K562 (cell line): ENCODE measurements at regions not wholly inside any gene's neighbourhood (a gene's known extent, or its start where the extent isn't known, plus 50 kb on each side); places are given as distances from the start of the nearest gene placed in this dataset.

Source experiments
- ATAC-seq: fragments of 200-7000 bp; cut with Tn5 transposase; 3 replicates; pipeline ENCODE4 v1.9.1; 2020; ENCODE audit warnings: moderate library complexity
- BruUV-seq: library from RNA; stranded (reverse); fragments of 400-500 nt; replicated peaks from 2 replicates; lab custom pipeline; 2021; lab: Mats Ljungman, UMichigan
- CTCF ChIA-PET: fragments of 300-600 bp; formaldehyde crosslinking; extraction: SDS; loops from one replicate; lab custom pipeline; 2021; ENCODE audit warnings: low intra/inter-chr PET ratio; lab: Yijun Ruan, JAX
- POLR2A ChIA-PET: fragments of 300-600, 350-650 bp; sonication (Branson Sonifier 250); formaldehyde crosslinking; extraction: SDS; loops from one replicate; lab custom pipeline; 2021; ENCODE audit warnings: antibody characterized with exemption, inconsistent platforms; lab: Yijun Ruan, JAX
- DNase-seq, 4 experiments: peaks; one replicate each; pipeline versions ENCODE4 v3.0.0 to v3.0.0-alpha.2; 2011 to 2018; ENCODE audit warnings: low spot score in 3 of 4, mixed read lengths in 3 of 4; ENCODE audit errors: extremely low read depth in 1 of 4
- FAIRE-seq: peaks from 2 replicates; lab custom pipeline; 2011; peaks lifted over from hg19 to GRCh38; lab: Jason Lieb, UNC
- H2AFZ ChIP-seq: 2 replicates; pipeline ENCODE4 v1.6.0; 2011; ENCODE audit warnings: low read depth, low read length, control low read depth, inconsistent platforms
- H3K27ac ChIP-seq: fragments of 200-600 bp; 3 replicates; pipeline ENCODE4 v1.8.0; 2011; ENCODE audit warnings: low read depth, mild to moderate bottlenecking, control low read depth, inconsistent platforms, low read length, moderate library complexity, mixed read lengths; ENCODE audit errors: extremely low read depth
- H3K27me3 ChIP-seq, 2 experiments: fragments of 300-600 bp in 1 of 2; 2 replicates in 1 of 2; 3 replicates in 1 of 2; pipeline versions ENCODE4 v1.6.0 to v1.8.0; 2011; ENCODE audit warnings: inconsistent platforms in 2 of 2, low read length in 2 of 2, mild to moderate bottlenecking in 1 of 2, mixed read lengths in 1 of 2, moderate library complexity in 1 of 2; ENCODE audit not compliant: control insufficient read depth in 2 of 2, insufficient read depth in 2 of 2
- H3K36me3 ChIP-seq: fragments of 300-600 bp; 3 replicates; pipeline ENCODE4 v1.8.0; 2011; ENCODE audit warnings: mild to moderate bottlenecking, low read length, inconsistent platforms; ENCODE audit not compliant: control insufficient read depth, insufficient read depth
- H3K4me1 ChIP-seq, 2 experiments: fragments of 200-600 bp in 1 of 2; replicated peaks in 1 of 2; 2 replicates in 1 of 2; 3 replicates in 1 of 2; pipeline versions ENCODE4 v1.5.1 to v1.8.0; 2011; ENCODE audit warnings: inconsistent platforms in 2 of 2, low read length in 2 of 2, mild to moderate bottlenecking in 1 of 2, mixed read lengths in 1 of 2, moderate library complexity in 1 of 2; ENCODE audit not compliant: control insufficient read depth in 2 of 2, insufficient read depth in 2 of 2
- H3K4me2 ChIP-seq: 2 replicates; pipeline ENCODE4 v1.6.1; 2011; ENCODE audit warnings: low read length, control low read depth, inconsistent platforms, mixed read lengths; ENCODE audit not compliant: insufficient read depth
- H3K4me3 ChIP-seq: fragments of 200-600 bp; sonication (generic), shearing (Covaris generic); 2 replicates; pipeline ENCODE4 v1.5.1; 2016; ENCODE audit warnings: control low read depth, inconsistent platforms
- H3K79me2 ChIP-seq: fragments of 200-600 bp; 3 replicates; pipeline ENCODE4 v1.8.0; 2011; ENCODE audit warnings: low read length, inconsistent platforms; ENCODE audit not compliant: control insufficient read depth, insufficient read depth
- H3K9ac ChIP-seq, 2 experiments: 2 replicates each; pipeline versions ENCODE4 v1.6.0 to v1.6.1; 2011; ENCODE audit warnings: low read depth in 2 of 2, low read length in 2 of 2, control low read depth in 1 of 2, inconsistent platforms in 1 of 2, mild to moderate bottlenecking in 1 of 2, mixed read lengths in 1 of 2; ENCODE audit not compliant: insufficient read depth in 1 of 2
- H3K9me1 ChIP-seq: one replicate; pipeline ENCODE4 v1.6.0; 2011; ENCODE audit warnings: inconsistent platforms, mild to moderate bottlenecking, low read length, moderate library complexity; ENCODE audit not compliant: control insufficient read depth, insufficient read depth
- H3K9me3 ChIP-seq: replicated peaks from 2 replicates; pipeline ENCODE4 v1.5.1; 2011; ENCODE audit warnings: low read depth, low read length, inconsistent platforms; ENCODE audit not compliant: control insufficient read depth, insufficient read depth
- H4K20me1 ChIP-seq: replicated peaks from 2 replicates; pipeline ENCODE4 v1.6.1; 2011; ENCODE audit warnings: low read length, inconsistent platforms, mixed read lengths; ENCODE audit not compliant: control insufficient read depth, insufficient read depth
- EP300 ChIP-seq: IDR thresholded peaks from 2 replicates; pipeline ENCODE4 v1.6.1; 2012; ENCODE audit warnings: low read length, improper control_type of control experiment
- KDM1A ChIP-seq, 2 experiments: fragments of 450-650 bp; IDR thresholded peaks; 2 replicates each; pipeline ENCODE4 v1.6.1; 2016; ENCODE audit warnings: mild to moderate bottlenecking in 2 of 2
- MEF2A ChIP-seq: IDR thresholded peaks from 2 replicates; pipeline ENCODE4 v1.6.1; 2011; ENCODE audit warnings: low read depth, mild to moderate bottlenecking, low read length, moderate library complexity; ENCODE audit not compliant: control insufficient read depth
- NCOA2 ChIP-seq, 2 experiments: fragments of 450-650 bp; IDR thresholded peaks; 2 replicates each; pipeline ENCODE4 v1.6.1; 2018; ENCODE audit warnings: mild to moderate bottlenecking in 2 of 2, moderate library complexity in 1 of 2; ENCODE audit not compliant: partially characterized antibody in 2 of 2
- PHB ChIP-seq: fragments of 250-450 bp; sonication (Bioruptor Pico); IDR thresholded peaks from 2 replicates; pipeline ENCODE4 v1.5.0; 2021
- POLR2H ChIP-seq: IDR thresholded peaks from 2 replicates; pipeline ENCODE4 v1.6.1; 2016; ENCODE audit warnings: missing genetic modification characterization, low read depth, mild to moderate bottlenecking, control low read depth, missing compliant biosample characterization, moderate library complexity
- SMAD3 ChIP-seq: fragments of 450-650 bp; formaldehyde crosslinking; conservative IDR thresholded peaks from 2 replicates; pipeline ENCODE4 v1.4.0; 2020; ENCODE audit warnings: mild to moderate bottlenecking
- SMAD4 ChIP-seq: fragments of 250-450 bp; sonication (Bioruptor Pico); conservative IDR thresholded peaks from 2 replicates; pipeline ENCODE4 v1.8.0; 2021; ENCODE audit warnings: inconsistent platforms, mild to moderate bottlenecking, moderate library complexity
- SREBF1 ChIP-seq: fragments of 150-350 bp; IDR thresholded peaks from 2 replicates; pipeline ENCODE4 v1.6.1; 2014; ENCODE audit warnings: antibody characterized with exemption, low read depth, low read length, borderline replicate concordance
- ZNF124 ChIP-seq: sonication (generic); formaldehyde crosslinking; IDR thresholded peaks from 2 replicates; pipeline ENCODE4 v1.8.1; 2022; ENCODE audit warnings: missing genetic modification reagents
- ZNF134 ChIP-seq: fragments of 250-450 bp; sonication (Bioruptor Pico); conservative IDR thresholded peaks from 2 replicates; pipeline ENCODE4 v1.4.0; 2020
- WGBS: fragments of 100-300 bp; shearing (Covaris generic); methylation state at CpG from one replicate; pipeline ENCODE4 v1.1.6; 2016; ENCODE audit warnings: low coverage, mixed read lengths; ENCODE audit not compliant: insufficient coverage; ENCODE audit errors: missing lambda C conversion rate; 5-methylcytosine and 5-hydroxymethylcytosine counted together
- in situ Hi-C: fragments of 300-500 bp; cut with MboI; formaldehyde crosslinking; loops from 4 replicates; pipeline ENCODE4 v1.15.0; 2018; ENCODE audit warnings: inconsistent platforms, mixed read lengths
- intact Hi-C: fragments of 100-400 bp; cut with micrococcal nuclease; formaldehyde crosslinking; loops from 2 replicates; pipeline ENCODE4 v1.14.2; 2022
- TF ChIP-seq, protein P1 (sequence below): fragments of 250-450 bp; sonication (Bioruptor Pico); IDR thresholded peaks from 2 replicates; pipeline ENCODE4 v1.8.0; 2022; ENCODE audit warnings: inconsistent platforms, mild to moderate bottlenecking, moderate library complexity, borderline replicate concordance

DNA sequence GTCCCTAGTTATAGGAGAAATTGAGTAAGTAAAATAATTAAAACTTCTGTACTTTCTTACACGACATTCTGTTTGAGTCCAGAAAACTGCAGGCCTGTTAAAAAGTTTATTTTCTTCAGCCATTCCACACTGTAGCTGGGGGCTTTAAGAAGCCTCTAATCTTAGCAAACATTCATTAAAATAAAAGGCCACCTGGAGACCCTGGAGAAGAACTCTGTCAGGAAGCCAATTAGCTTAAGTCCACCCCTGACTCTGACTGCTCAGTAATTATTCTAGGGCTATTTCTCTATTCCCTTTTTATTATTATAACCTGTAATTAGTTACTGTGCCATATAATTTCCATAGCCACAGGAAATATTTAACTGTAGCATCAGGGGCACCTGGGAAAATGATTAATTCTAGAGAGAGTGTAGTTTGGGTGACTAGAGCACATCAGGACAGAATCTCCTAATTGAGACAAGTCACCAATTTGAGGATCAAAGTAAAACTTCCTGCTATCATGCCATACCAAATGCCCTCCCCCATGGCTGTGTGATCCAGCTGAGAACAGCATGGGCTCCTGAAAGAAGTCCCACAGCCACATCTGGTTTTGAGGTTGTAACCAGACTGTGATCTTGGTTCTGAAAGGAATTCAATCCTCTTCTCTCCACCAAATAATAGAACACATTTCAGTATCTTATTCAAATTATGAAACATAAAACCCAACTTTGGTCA is 1302.3 kb downstream of the XPNPEP1 start:
- DNase-seq (no peak), ATAC-seq (no peak), FAIRE-seq (no peak)
- intact Hi-C loops: no loop called here
- Histone ChIP-seq H3K79me2 (no peaks in the 10 kb centered on the region), H3K27me3 (no peaks in the 10 kb centered on the region), H3K9ac (no peak overlapping the region), H3K4me1 (no peaks in the 10 kb centered on the region), H3K4me3 (no peak overlapping the region), H3K4me2 (no peak overlapping the region), H3K9me3 (no peaks in the 10 kb centered on the region)
- POLR2A ChIA-PET: no interaction called here
- in situ Hi-C loops: no loop called here
- no TSS peak for BruUV-seq
- TF ChIP-seq ZNF134 (CRISPR knock-in tag) (no peak), SREBF1 (no peak), SMAD3 (no peak), MEF2A (no peak), ZNF124 (CRISPR knock-in tag) (no peak), NCOA2 (IDR thresholded peaks at IDR 0.05; ENCODE audit: partially characterized antibody in 2 of 2) (no peak), KDM1A (IDR thresholded peaks at IDR 0.05) (no peak), EP300 (no peak), PHB (no peak), POLR2H (tag) (no peak), SMAD4 (CRISPR knock-in tag) (no peak)
- TF ChIP-seq, protein P1, sequence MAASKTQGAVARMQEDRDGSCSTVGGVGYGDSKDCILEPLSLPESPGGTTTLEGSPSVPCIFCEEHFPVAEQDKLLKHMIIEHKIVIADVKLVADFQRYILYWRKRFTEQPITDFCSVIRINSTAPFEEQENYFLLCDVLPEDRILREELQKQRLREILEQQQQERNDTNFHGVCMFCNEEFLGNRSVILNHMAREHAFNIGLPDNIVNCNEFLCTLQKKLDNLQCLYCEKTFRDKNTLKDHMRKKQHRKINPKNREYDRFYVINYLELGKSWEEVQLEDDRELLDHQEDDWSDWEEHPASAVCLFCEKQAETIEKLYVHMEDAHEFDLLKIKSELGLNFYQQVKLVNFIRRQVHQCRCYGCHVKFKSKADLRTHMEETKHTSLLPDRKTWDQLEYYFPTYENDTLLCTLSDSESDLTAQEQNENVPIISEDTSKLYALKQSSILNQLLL (CRISPR knock-in tag): no peak
- TF ChIP-seq, all 486 proteins: peak for 0
- WGBS: 0% methylated on average over 1 of the region's 1 CpG
- CTCF ChIA-PET: no interaction called here
- no peaks in the 10 kb centered on the region for H3K9me1 ChIP-seq
- H2AFZ ChIP-seq: no peak overlapping the region
- no peaks in the 10 kb centered on the region for H3K36me3 ChIP-seq
- no peaks in the 10 kb centered on the region for H4K20me1 ChIP-seq
- no peak overlapping the region for H3K27ac ChIP-seq
